Endothelial cell (in vitro differentiated cells): ENCODE measurements at regions not wholly inside any gene's neighbourhood (a gene's known extent, or its start where the extent isn't known, plus 50 kb on each side); places are given as distances from the start of the nearest gene placed in this dataset.
A peak's percentile ranks its signal among the peaks of the same experiment; 100 is the strongest.

Experiments
- DNase-seq: peaks from one replicate; pipeline ENCODE4 v3.0.0; 2021; ENCODE audit warnings: low spot score
- H3K27ac Mint-ChIP-seq: one replicate; pipeline ENCODE4 v1.8.0; 2021; ENCODE audit warnings: mixed read lengths, inconsistent platforms; ENCODE audit not compliant: unreplicated experiment
- H3K27me3 Mint-ChIP-seq: one replicate; pipeline ENCODE4 v1.8.0; 2021; ENCODE audit warnings: mild to moderate bottlenecking, moderate library complexity, mixed read lengths, inconsistent platforms; ENCODE audit not compliant: unreplicated experiment
- H3K36me3 Mint-ChIP-seq: one replicate; pipeline ENCODE4 v1.8.0; 2021; ENCODE audit warnings: mild to moderate bottlenecking, low read depth, mixed read lengths, inconsistent platforms; ENCODE audit not compliant: unreplicated experiment
- H3K4me1 Mint-ChIP-seq: one replicate; pipeline ENCODE4 v1.8.0; 2021; ENCODE audit warnings: mild to moderate bottlenecking, mixed read lengths, inconsistent platforms; ENCODE audit not compliant: unreplicated experiment
- H3K4me3 Mint-ChIP-seq: one replicate; pipeline ENCODE4 v1.8.0; 2021; ENCODE audit warnings: mild to moderate bottlenecking, mixed read lengths, inconsistent platforms; ENCODE audit not compliant: unreplicated experiment
- H3K9me3 Mint-ChIP-seq: one replicate; pipeline ENCODE4 v1.8.0; 2021; ENCODE audit warnings: mixed read lengths, inconsistent platforms; ENCODE audit not compliant: unreplicated experiment
- TF ChIP-seq, protein P1 (sequence below): fragments of 200-600 bp; sonication (generic); IDR thresholded peaks from one replicate; pipeline ENCODE4 v1.5.0; 2021; ENCODE audit warnings: antibody characterized with exemption; ENCODE audit not compliant: unreplicated experiment

DNA sequence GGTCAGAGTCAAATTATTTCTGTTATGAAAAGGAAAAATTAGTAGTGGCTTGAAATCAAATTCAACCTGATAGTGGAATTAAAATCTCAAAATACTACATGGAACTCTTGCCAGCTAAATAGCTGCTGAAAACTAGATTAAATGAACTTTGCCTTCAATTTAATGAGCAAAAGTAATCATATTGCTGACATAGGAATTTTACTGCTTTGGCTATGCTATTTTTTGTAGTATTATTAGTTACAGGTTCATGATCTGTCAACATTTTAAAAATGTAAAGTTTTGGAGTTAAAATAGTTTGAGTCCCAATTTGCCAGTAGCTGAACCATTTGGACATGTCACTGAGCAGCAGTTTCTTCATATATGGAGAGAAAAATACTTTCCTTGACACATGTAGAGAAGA, 81.4 kb downstream of the RERGL start:
- H3K27ac Mint-ChIP-seq: no peak overlapping the region
- no peak for DNase-seq
- no peaks in the 10 kb centered on the region for H3K36me3 Mint-ChIP-seq
- TF ChIP-seq, protein P1, sequence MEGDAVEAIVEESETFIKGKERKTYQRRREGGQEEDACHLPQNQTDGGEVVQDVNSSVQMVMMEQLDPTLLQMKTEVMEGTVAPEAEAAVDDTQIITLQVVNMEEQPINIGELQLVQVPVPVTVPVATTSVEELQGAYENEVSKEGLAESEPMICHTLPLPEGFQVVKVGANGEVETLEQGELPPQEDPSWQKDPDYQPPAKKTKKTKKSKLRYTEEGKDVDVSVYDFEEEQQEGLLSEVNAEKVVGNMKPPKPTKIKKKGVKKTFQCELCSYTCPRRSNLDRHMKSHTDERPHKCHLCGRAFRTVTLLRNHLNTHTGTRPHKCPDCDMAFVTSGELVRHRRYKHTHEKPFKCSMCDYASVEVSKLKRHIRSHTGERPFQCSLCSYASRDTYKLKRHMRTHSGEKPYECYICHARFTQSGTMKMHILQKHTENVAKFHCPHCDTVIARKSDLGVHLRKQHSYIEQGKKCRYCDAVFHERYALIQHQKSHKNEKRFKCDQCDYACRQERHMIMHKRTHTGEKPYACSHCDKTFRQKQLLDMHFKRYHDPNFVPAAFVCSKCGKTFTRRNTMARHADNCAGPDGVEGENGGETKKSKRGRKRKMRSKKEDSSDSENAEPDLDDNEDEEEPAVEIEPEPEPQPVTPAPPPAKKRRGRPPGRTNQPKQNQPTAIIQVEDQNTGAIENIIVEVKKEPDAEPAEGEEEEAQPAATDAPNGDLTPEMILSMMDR: no peak
- H3K27me3 Mint-ChIP-seq: peaks cover 1% of the 10 kb centered on the region
- no peaks in the 10 kb centered on the region for H3K4me1 Mint-ChIP-seq
- no peaks in the 10 kb centered on the region for H3K9me3 Mint-ChIP-seq
- no peak overlapping the region for H3K4me3 Mint-ChIP-seq

DNA sequence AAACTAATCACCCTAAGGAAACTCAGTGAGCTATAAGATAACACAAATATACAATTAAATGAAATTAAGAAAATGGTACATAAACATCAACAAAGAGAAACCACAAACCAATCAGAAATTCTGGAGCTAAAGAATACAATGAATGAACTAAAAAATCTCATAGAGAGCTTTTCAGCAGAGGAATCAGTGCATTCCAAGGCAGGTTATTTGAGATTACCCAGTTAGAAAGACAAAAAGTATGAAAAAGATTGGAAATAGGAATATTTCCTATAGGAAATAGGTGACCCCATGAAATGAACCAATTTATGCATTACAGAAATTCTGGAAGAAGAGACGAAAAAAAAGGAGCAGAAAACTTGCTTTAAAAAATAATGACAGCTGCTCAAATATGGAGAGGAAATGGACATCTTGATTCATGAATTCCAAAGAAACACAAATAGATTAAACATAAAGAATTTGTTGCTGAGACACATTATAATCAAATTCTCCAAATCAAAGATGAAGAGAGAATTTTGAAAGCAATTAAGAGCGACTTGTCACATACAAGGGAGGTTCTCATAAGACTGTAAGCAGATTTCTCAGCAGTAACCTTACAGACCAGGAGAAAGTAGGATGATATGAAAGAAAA, 90.7 kb downstream of the RERGL start:
- Mint-ChIP-seq H3K4me1 (no peaks in the 10 kb centered on the region), H3K4me3 (no peak overlapping the region), H3K27me3 (no peaks in the 10 kb centered on the region), H3K27ac (no peak overlapping the region), H3K36me3 (no peaks in the 10 kb centered on the region), H3K9me3 (no peaks in the 10 kb centered on the region)
- TF ChIP-seq, protein P1: no peak
- no peak for DNase-seq

DNA sequence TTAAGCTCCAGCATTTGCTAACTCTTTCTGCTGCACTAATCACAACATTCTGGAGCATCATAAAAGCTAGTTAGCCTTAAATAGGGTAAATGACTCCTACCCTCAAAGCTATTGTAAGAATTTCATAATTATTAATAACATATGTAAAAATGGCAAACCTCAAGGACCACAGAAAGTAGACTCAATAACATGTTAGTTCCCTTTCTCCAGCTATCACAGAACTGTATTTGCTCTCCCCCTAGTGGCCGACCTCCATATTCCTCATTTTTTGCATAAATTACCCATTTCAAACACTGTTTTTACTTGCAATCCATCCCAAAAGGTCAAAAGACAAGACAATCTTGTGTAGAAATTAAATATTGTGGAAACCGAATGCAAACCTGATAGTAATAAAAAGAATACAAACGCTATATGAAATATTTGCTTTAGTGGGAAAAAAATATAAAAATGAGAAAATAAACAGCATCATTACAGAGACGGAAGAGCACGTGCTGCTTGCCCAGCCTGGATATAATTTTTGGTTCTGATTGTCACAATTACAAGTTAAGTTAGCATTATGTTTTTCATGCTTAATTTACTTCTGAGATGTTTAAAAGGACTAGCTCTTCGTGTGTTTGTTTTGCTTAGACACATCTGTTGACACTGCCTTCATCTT, 97.9 kb downstream of the RERGL start:
- peak; percentile 61 for DNase-seq
- Mint-ChIP-seq H3K4me3 (no peak overlapping the region), H3K36me3 (no peaks in the 10 kb centered on the region), H3K4me1 (peaks cover 8% of the 10 kb centered on the region), H3K27me3 (no peaks in the 10 kb centered on the region), H3K9me3 (no peaks in the 10 kb centered on the region), H3K27ac (no peak overlapping the region)
- TF ChIP-seq, protein P1: peak; percentile 91

DNA sequence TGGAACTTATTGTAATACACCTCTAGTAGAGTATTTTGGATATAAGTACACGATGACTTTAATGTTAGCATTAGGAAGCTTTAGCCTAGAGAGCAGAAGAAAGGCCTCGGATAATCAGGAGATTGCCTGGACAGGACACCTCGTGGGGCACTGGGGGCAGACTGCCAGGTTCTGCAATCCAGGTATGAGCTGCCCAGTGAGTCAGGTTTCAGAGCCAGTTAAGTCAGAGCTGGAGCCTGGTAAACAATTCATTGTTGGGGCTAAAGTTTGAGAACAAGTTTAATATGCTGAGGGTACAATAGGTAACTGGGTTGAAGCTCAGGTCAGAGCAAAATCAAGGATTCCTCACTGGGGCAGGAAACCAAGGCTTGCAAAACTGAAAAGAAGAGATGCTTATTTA, 107.4 kb downstream of the RERGL start:
- TF ChIP-seq, protein P1: no peak
- Mint-ChIP-seq H3K36me3 (no peaks in the 10 kb centered on the region), H3K4me3 (no peak overlapping the region), H3K4me1 (peaks cover 4% of the 10 kb centered on the region), H3K27ac (no peak overlapping the region), H3K27me3 (no peaks in the 10 kb centered on the region), H3K9me3 (no peaks in the 10 kb centered on the region)
- no peak for DNase-seq

DNA sequence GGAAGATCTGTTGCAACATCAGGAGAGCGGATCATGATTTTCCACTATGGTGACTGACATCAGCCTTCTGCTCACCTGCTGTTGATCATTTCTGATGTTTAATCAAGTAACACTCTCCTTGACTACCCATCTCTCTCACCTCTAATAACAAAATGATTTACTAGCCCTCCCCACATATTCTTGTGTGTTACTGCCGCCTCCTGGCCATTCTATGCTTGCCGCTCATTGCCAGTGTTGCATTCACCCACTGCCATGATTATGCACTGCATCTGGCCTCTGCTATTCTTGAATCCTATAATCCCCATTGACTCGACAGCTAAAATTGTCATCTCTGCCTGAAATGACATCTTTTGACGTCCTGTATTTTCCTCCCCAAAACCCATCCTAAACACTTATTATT, 113.8 kb downstream of the RERGL start:
- no peak overlapping the region for H3K4me3 Mint-ChIP-seq
- H3K4me1 Mint-ChIP-seq: no peaks in the 10 kb centered on the region
- H3K27me3 Mint-ChIP-seq: no peaks in the 10 kb centered on the region
- H3K27ac Mint-ChIP-seq: no peak overlapping the region
- DNase-seq: peak; percentile 41
- TF ChIP-seq, protein P1: peak; percentile 32
- H3K9me3 Mint-ChIP-seq: no peaks in the 10 kb centered on the region
- H3K36me3 Mint-ChIP-seq: no peaks in the 10 kb centered on the region
